DOHH2 (cell line): ENCODE measurements at regions not wholly inside any gene's neighbourhood (a gene's known extent, or its start where the extent isn't known, plus 50 kb on each side); places are given as distances from the start of the nearest gene placed in this dataset.

Experiments
- H3F3A ChIP-seq: fragments of 200-600 bp; sonication (generic), shearing (Covaris generic); 2 replicates; pipeline ENCODE4 v1.6.0; 2016; ENCODE audit warnings: antibody characterized with exemption, mild to moderate bottlenecking; ENCODE audit not compliant: control insufficient read depth, insufficient read depth
- H3K27ac ChIP-seq: fragments of 200-600 bp; sonication (generic); 2 replicates; pipeline ENCODE4 v1.5.1; 2014; ENCODE audit warnings: low read depth, mild to moderate bottlenecking, low read length, moderate library complexity
- H3K27me3 ChIP-seq: fragments of 200-600 bp; sonication (generic); 2 replicates; pipeline ENCODE4 v1.6.1; 2014; ENCODE audit warnings: mild to moderate bottlenecking, low read length, mixed read lengths; ENCODE audit not compliant: control insufficient read depth
- H3K36me3 ChIP-seq: fragments of 200-600 bp; sonication (generic); 2 replicates; pipeline ENCODE4 v1.6.1; 2014; ENCODE audit warnings: mild to moderate bottlenecking, low read length, moderate library complexity, mixed read lengths; ENCODE audit not compliant: control insufficient read depth
- H3K4me1 ChIP-seq: fragments of 200-600 bp; sonication (generic); 2 replicates; pipeline ENCODE4 v1.6.1; 2014; ENCODE audit warnings: mild to moderate bottlenecking, low read length, mixed read lengths; ENCODE audit not compliant: control insufficient read depth
- H3K4me2 ChIP-seq: fragments of 200-600 bp; sonication (generic); 2 replicates; pipeline ENCODE4 v1.6.0; 2014; ENCODE audit warnings: mild to moderate bottlenecking, low read length, moderate library complexity
- H3K4me3 ChIP-seq: fragments of 200-600 bp; sonication (generic); 2 replicates; pipeline ENCODE4 v1.5.1; 2014; ENCODE audit warnings: mild to moderate bottlenecking, low read length, mixed read lengths
- H3K79me2 ChIP-seq: fragments of 200-600 bp; sonication (generic); 2 replicates; pipeline ENCODE4 v1.6.1; 2014; ENCODE audit warnings: mild to moderate bottlenecking, low read length, mixed read lengths; ENCODE audit not compliant: control insufficient read depth
- H3K9me2 ChIP-seq: fragments of 200-600 bp; sonication (generic); replicated peaks from 2 replicates; pipeline ENCODE4 v1.6.1; 2014; ENCODE audit warnings: mild to moderate bottlenecking, low read length, mixed read lengths; ENCODE audit not compliant: control insufficient read depth
- H3K9me3 ChIP-seq: fragments of 200-600 bp; sonication (generic); 2 replicates; pipeline ENCODE4 v1.6.1; 2014; ENCODE audit warnings: antibody characterized with exemption, low read length, mixed read lengths; ENCODE audit not compliant: control insufficient read depth, insufficient read depth
- H4K20me1 ChIP-seq: fragments of 200-600 bp; sonication (generic); 2 replicates; pipeline ENCODE4 v1.6.0; 2014; ENCODE audit warnings: low read depth, mild to moderate bottlenecking, antibody characterized with exemption, low read length, moderate library complexity; ENCODE audit not compliant: control insufficient read depth, insufficient read depth
- CTCF ChIP-seq: fragments of 200-600 bp; sonication (generic); IDR thresholded peaks from one replicate; pipeline ENCODE4 v1.5.1; 2014; ENCODE audit warnings: antibody characterized with exemption, mild to moderate bottlenecking, low read depth, low read length; ENCODE audit not compliant: poor library complexity, severe bottlenecking
- EZH2phosphoT487 ChIP-seq: fragments of 200-600 bp; sonication (generic); IDR thresholded peaks from 2 replicates; pipeline ENCODE4 v1.6.1; 2017; ENCODE audit warnings: borderline replicate concordance, mild to moderate bottlenecking, antibody characterized with exemption, low read length, moderate library complexity, mixed read lengths

- Histone ChIP-seq H3K9me3 (no peaks in the 10 kb centered on the region), H3K4me3 (no peak overlapping the region), H3K27ac (no peak overlapping the region), H3K4me1 (peaks cover 9% of the 10 kb centered on the region), H3K9me2 (no peaks in the 10 kb centered on the region), H3K4me2 (no peak overlapping the region), H3F3A (no peaks in the 10 kb centered on the region), H3K79me2 (no peaks in the 10 kb centered on the region), H3K27me3 (no peaks in the 10 kb centered on the region), H4K20me1 (no peaks in the 10 kb centered on the region), H3K36me3 (no peaks in the 10 kb centered on the region)
- no peak for TF ChIP-seq EZH2phosphoT487
- TF ChIP-seq CTCF: no peak
These were observed 84.6 kb upstream of the GYPC start for GRCh38 chr2:126571403-126571802.

DNA sequence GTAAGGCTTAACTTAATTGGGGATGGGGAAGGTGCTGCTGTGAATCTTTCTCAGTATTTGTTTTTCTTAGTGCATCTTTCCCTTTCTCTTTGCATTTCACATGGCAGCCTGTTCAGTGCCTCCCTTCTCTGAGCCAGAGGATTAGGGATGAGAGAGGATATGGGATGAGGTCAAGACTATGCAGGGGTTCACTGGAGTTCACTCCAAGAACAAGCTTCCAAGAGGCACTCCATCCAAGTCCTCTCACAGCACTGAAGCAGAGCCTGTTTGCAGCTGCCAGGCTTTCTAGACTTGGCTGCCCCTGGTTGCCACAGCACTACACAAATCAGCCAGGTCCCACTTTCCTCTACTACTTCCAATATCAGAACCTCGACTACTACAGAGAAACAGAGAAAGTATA lies 80.3 kb upstream of the GYPC start:
- Histone ChIP-seq H3K36me3 (no peaks in the 10 kb centered on the region), H3K27ac (no peak overlapping the region), H3F3A (no peaks in the 10 kb centered on the region), H3K9me3 (no peaks in the 10 kb centered on the region), H4K20me1 (no peaks in the 10 kb centered on the region), H3K79me2 (no peaks in the 10 kb centered on the region), H3K4me3 (no peak overlapping the region), H3K4me2 (no peak overlapping the region), H3K4me1 (no peaks in the 10 kb centered on the region), H3K27me3 (no peaks in the 10 kb centered on the region), H3K9me2 (no peaks in the 10 kb centered on the region)
- TF ChIP-seq EZH2phosphoT487 (no peak), CTCF (no peak)

DNA sequence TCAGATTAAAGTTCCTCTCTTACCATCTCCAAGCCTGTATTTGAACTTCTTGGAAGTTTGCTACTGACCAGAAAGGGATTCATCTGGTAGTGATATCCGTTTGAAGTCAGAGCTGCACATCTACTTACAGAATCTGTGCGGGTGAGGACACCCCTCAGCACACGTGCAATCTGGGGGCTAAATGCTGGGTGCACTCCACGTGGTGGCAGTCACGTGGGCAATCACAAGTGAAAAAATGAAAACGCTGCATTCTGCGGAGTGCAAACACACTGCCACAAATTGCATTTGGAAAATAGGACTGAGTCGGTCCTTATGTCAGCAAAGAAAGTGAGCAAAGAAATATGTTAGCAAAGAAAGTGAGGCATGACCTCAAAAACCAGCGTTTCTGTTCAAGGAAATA lies 76.1 kb upstream of the GYPC start:
- Histone ChIP-seq H3F3A (no peaks in the 10 kb centered on the region), H3K9me2 (no peaks in the 10 kb centered on the region), H3K4me1 (no peaks in the 10 kb centered on the region), H4K20me1 (no peaks in the 10 kb centered on the region), H3K27me3 (no peaks in the 10 kb centered on the region), H3K79me2 (no peaks in the 10 kb centered on the region), H3K9me3 (no peaks in the 10 kb centered on the region), H3K4me2 (no peak overlapping the region), H3K4me3 (no peak overlapping the region), H3K36me3 (no peaks in the 10 kb centered on the region), H3K27ac (no peak overlapping the region)
- TF ChIP-seq CTCF: no peak
- TF ChIP-seq EZH2phosphoT487: no peak

DNA sequence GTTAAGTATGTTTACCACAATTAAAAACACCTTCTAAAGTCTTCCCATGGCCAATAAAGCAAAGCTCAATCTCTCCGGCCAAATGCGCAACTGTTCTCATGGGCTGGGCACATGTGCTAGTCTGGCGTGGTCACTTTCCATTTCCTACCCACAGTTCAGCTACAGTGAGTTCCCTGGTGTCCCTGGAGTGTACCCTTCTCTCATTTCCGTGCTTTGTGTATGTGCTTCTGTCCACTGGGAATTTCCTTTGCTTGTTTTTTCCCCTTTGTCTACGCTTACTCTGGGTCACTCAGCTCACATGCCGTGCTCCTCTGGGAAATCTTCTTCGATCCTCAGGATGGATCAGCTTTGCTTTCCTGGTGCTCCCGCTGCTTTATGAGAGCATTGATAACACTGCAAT lies 69.6 kb upstream of the GYPC start:
- Histone ChIP-seq H3K4me3 (no peak overlapping the region), H3K9me3 (no peaks in the 10 kb centered on the region), H3K36me3 (no peaks in the 10 kb centered on the region), H3K9me2 (no peaks in the 10 kb centered on the region), H3K27me3 (no peaks in the 10 kb centered on the region), H3K4me1 (no peaks in the 10 kb centered on the region), H3K27ac (no peak overlapping the region), H3F3A (no peaks in the 10 kb centered on the region), H3K4me2 (no peak overlapping the region), H4K20me1 (no peaks in the 10 kb centered on the region), H3K79me2 (no peaks in the 10 kb centered on the region)
- TF ChIP-seq CTCF: no peak
- no peak for TF ChIP-seq EZH2phosphoT487
